Astrocyte of the cerebellum (primary cell): ENCODE measurements at regions not wholly inside any gene's neighbourhood (a gene's known extent, or its start where the extent isn't known, plus 50 kb on each side); places are given as distances from the start of the nearest gene placed in this dataset.

Source experiments
- DNase-seq: peaks from one replicate; pipeline ENCODE4 v3.0.0-alpha.2; 2011; ENCODE audit warnings: low read depth
- H3K4me3 ChIP-seq: 2 replicates; pipeline ENCODE4 v1.5.1; 2011; ENCODE audit warnings: mild to moderate bottlenecking, low read depth, low read length, moderate library complexity
- in situ Hi-C: cut with HindIII; loops from 2 replicates; pipeline ENCODE4 v1.10.0; 2017; ENCODE audit warnings: low sequenced_read_pairs
- TF ChIP-seq, protein P1 (sequence below): IDR thresholded peaks from 2 replicates; pipeline ENCODE4 v1.5.1; 2012; ENCODE audit warnings: low read length, low read depth, moderate library complexity, mild to moderate bottlenecking; ENCODE audit errors: missing control alignments

DNA sequence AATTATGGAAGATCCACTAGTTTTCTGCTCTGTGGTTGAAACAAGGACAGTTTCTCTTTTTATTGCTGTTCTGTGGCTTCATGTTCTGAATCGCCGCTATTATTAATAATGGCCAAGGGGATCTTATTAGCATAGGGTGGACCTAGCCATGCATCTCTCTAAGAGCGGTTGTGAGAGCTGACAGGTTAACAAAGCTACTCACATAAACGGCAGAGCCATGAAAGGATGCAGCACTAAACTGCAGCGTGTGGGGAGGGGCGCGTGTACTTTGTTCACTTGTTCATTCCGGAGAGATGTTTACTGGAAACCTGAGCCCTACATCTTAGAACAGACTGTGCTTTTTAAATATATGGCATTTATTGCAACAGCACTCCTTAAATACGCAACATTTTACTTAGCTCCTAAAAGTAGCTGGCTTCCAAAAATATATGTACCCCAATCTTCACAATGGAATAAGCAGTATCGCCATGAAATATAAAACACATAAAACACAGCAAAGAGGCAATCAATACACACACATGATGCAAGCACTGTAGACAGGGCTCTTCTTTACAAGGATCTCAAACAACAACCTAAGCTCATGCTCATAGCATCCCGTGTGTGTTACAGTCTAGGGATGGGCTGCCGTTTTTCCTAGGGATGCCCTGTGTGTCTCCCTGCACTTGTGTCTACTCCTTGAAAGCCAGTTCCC is 424.6 kb downstream of the MED10 start:
- TF ChIP-seq, protein P1, sequence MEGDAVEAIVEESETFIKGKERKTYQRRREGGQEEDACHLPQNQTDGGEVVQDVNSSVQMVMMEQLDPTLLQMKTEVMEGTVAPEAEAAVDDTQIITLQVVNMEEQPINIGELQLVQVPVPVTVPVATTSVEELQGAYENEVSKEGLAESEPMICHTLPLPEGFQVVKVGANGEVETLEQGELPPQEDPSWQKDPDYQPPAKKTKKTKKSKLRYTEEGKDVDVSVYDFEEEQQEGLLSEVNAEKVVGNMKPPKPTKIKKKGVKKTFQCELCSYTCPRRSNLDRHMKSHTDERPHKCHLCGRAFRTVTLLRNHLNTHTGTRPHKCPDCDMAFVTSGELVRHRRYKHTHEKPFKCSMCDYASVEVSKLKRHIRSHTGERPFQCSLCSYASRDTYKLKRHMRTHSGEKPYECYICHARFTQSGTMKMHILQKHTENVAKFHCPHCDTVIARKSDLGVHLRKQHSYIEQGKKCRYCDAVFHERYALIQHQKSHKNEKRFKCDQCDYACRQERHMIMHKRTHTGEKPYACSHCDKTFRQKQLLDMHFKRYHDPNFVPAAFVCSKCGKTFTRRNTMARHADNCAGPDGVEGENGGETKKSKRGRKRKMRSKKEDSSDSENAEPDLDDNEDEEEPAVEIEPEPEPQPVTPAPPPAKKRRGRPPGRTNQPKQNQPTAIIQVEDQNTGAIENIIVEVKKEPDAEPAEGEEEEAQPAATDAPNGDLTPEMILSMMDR = no peak
- in situ Hi-C loops = no loop called here
- H3K4me3 ChIP-seq = no peak overlapping the region
- no peak for DNase-seq

DNA sequence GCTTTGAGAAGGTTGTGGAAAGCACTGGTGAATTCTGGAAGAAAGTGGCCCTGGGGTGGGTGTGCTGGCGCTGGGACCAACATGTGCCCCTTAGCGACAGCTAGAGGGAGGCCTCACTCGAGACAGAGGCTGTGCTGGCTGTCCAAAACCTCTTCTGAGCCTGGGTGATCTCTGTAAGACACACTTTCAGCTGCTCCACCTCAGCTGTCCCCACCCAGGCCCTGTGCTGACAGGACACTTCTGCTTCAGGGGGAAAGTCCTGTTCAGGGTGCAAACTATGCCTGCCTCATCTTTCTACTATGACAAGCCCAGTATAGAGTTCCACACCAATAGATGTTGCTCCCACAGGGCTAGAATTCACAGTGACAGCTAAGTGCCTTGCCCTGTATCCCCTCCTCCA is 426.4 kb downstream of the MED10 start:
- no peak overlapping the region for H3K4me3 ChIP-seq
- DNase-seq = no peak
- in situ Hi-C loops = no loop called here
- TF ChIP-seq, protein P1 = no peak

DNA sequence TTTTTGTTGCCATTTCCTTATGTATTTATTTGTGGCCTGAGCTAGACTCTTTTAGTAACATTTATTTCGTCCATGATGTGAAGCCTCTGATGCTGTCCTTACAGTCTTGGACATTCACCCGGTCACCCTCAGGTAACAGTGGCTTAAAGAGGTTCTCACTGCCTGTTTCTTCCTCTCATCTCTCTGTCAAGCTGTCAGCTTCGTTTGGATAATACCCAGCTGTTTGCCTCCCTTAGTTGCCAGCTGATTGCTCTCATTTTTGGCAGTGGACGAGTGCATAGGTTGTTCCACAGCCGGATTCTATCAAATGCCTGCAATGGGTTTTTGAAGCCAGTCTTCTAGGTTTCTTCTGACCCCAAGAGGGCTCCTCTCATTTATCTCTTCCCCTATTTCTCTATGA is 427.7 kb downstream of the MED10 start:
- TF ChIP-seq, protein P1 = no peak
- DNase-seq = no peak
- H3K4me3 ChIP-seq = no peak overlapping the region
- in situ Hi-C loops = no loop called here

DNA sequence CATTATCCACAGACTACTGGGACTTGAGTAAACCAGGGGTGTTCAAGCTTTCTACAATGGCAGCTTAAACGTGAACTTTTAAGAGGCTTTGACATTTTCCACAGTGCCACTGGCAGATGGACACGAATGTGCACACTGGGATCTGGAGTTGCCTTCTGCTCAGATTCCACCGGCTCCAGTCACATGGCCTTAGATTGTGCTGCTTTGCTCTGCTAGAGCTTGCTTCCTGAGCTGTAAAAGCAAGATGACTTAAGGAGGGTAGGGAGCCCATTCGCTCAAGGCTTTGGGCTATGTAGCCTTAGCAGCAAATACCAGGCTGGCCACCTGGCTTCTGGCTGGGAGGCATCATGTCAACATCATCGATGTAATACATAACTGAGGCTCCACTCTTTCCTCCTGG is 436.9 kb downstream of the MED10 start:
- DNase-seq = no peak
- no peak overlapping the region for H3K4me3 ChIP-seq
- TF ChIP-seq, protein P1 = no peak
- in situ Hi-C loops = no loop called here

DNA sequence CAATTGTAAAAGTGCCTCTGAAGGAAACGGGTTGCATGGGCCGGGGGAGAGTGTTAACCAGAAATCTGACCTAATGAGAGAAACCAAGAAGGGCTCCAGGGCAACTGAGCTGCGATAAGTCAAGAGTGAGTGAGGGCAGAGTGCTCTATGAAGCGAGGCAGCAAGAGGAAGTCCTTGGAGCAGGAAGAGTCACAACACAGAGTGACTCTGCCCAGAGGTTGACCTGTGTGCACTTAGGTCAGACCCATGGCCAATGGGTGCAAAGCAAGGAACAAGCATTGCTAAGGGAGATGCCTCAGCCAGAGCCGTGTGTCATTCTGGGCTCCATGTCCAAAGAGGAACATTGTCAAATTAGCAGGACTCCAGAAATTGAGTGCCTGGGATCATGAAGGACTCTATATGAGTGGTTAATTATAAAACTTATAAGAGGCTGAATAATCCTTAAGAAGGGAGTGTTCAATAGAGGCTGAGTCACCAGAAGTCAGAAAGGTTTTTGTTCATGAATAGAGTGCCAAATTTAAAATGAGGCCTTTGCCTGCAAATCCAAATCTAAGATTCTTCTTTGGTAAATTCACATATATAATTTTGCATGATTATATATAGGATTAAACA is 438.5 kb downstream of the MED10 start:
- no peak for DNase-seq
- TF ChIP-seq, protein P1 = no peak
- in situ Hi-C loops = no loop called here
- H3K4me3 ChIP-seq = no peak overlapping the region

DNA sequence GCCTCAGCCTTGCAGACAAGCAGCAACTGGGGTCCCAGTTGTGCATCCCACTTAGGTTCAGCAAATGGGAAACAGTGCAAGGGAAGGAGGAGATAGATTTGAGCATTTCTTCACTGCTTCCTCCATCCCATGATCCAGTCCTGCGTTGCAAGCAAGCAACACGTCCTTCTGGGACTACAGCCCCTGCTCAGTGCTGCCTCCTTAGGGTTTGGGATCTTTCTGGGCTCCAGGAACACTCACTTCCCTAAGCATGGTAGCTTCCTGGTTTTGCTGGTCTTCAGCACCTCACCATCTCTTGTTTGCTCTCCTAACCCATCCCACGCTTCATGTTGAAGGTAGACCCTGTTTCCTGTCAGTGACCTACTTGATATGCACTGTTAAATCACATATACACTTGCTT is 444.7 kb downstream of the MED10 start:
- in situ Hi-C loops = no loop called here
- DNase-seq = no peak
- H3K4me3 ChIP-seq = no peak overlapping the region
- TF ChIP-seq, protein P1 = no peak
